Kidney tubule cell (primary cell): ENCODE measurements at regions not wholly inside any gene's neighbourhood (a gene's known extent, or its start where the extent isn't known, plus 50 kb on each side); places are given as distances from the start of the nearest gene placed in this dataset.
"Not testable (repeated sequence)": the region's sequence is repeated elsewhere in the genome, so short reads cannot be mapped to it uniquely, and the experiment has no call there.

Experiments
- DNase-seq: peaks from one replicate; pipeline ENCODE4 v3.0.0-alpha.2; 2018; ENCODE audit warnings: low spot score

- DNase-seq = no peak
Observed at GRCh38 chr10:83986800-83987199, 152.5 kb upstream of the GHITM start.

GRCh38 chr10:83987216-83987615 lies 152.1 kb upstream of the GHITM start:
- no peak for DNase-seq

GRCh38 chr10:83988435-83988834 lies 150.9 kb upstream of the GHITM start:
- DNase-seq = no peak

GRCh38 chr10:83990126-83990525 lies 149.2 kb upstream of the GHITM start:
- DNase-seq = peak; percentile 29

- peak; percentile 45 for DNase-seq
Observed at GRCh38 chr10:83991986-83992753, 147.1 kb upstream of the GHITM start.

GRCh38 chr10:83994325-83994724 lies 145.0 kb upstream of the GHITM start:
- no peak for DNase-seq

GRCh38 chr10:83995738-83996331 lies 143.5 kb upstream of the GHITM start:
- no peak for DNase-seq

- DNase-seq = no peak
Observed at GRCh38 chr10:84004221-84004620, 135.1 kb upstream of the GHITM start.

GRCh38 chr10:84005403-84005802 lies 133.9 kb upstream of the GHITM start:
- DNase-seq = no peak

- DNase-seq = no peak
Observed at GRCh38 chr10:84007482-84007881, 131.8 kb upstream of the GHITM start.

- DNase-seq = peak; percentile 29
Observed at GRCh38 chr10:84008878-84009277, 130.4 kb upstream of the GHITM start.

GRCh38 chr10:84012431-84012830 lies 126.9 kb upstream of the GHITM start:
- DNase-seq = no peak

GRCh38 chr10:84012831-84013458 lies 126.4 kb upstream of the GHITM start:
- DNase-seq = no peak

GRCh38 chr10:84015877-84016595 lies 123.3 kb upstream of the GHITM start:
- DNase-seq = no peak

GRCh38 chr10:84018826-84019225 lies 120.5 kb upstream of the GHITM start:
- DNase-seq = no peak

GRCh38 chr10:84019854-84020458 lies 119.4 kb upstream of the GHITM start:
- not testable (repeated sequence) for DNase-seq

GRCh38 chr10:84026821-84027257 lies 112.5 kb upstream of the GHITM start:
- DNase-seq = peak; percentile 6

GRCh38 chr10:84029840-84030239 lies 109.5 kb upstream of the GHITM start:
- DNase-seq = no peak

GRCh38 chr10:84038035-84038434 lies 101.3 kb upstream of the GHITM start:
- no peak for DNase-seq

GRCh38 chr10:84039957-84040356 lies 99.4 kb upstream of the GHITM start:
- DNase-seq = no peak

GRCh38 chr10:84047258-84048010 lies 91.9 kb upstream of the GHITM start:
- peak; percentile 36 for DNase-seq
